CD1c-positive myeloid dendritic cell (primary cell): ENCODE measurements at regions not wholly inside any gene's neighbourhood (a gene's known extent, or its start where the extent isn't known, plus 50 kb on each side); places are given as distances from the start of the nearest gene placed in this dataset.

ENCODE experiments used
- DNase-seq: peaks from one replicate; pipeline ENCODE4 v3.0.0-alpha.2; 2016; ENCODE audit errors: extremely low spot score

GRCh38 chrX:9147726-9148125 is 113.8 kb upstream of the FAM9B start:
- no peak for DNase-seq

GRCh38 chrX:9148615-9149399 is 114.9 kb upstream of the FAM9B start:
- DNase-seq = no peak

GRCh38 chrX:9149501-9150245 is 115.7 kb upstream of the FAM9B start:
- no peak for DNase-seq

- DNase-seq = peak; percentile 20
Observed at GRCh38 chrX:9151772-9152307, 117.9 kb upstream of the FAM9B start.

GRCh38 chrX:9153300-9153699 is 119.4 kb upstream of the FAM9B start:
- DNase-seq = no peak

GRCh38 chrX:9158611-9159010 is 124.7 kb upstream of the FAM9B start:
- no peak for DNase-seq

- DNase-seq = no peak
Observed at GRCh38 chrX:9160698-9161329, 126.9 kb upstream of the FAM9B start.

GRCh38 chrX:9162698-9163097 is 128.8 kb upstream of the FAM9B start:
- no peak for DNase-seq

GRCh38 chrX:9163214-9163709 is 129.3 kb upstream of the FAM9B start:
- DNase-seq = no peak

- no peak for DNase-seq
Observed at GRCh38 chrX:9164086-9164485, 130.2 kb upstream of the FAM9B start.

- no peak for DNase-seq
Observed at GRCh38 chrX:9164533-9165426, 130.9 kb upstream of the FAM9B start.

GRCh38 chrX:9166584-9166944 is 132.6 kb upstream of the FAM9B start:
- DNase-seq = no peak

- DNase-seq = no peak
Observed at GRCh38 chrX:9171841-9172463, 138.0 kb upstream of the FAM9B start.

- DNase-seq = no peak
Observed at GRCh38 chrX:9172464-9172850, 138.5 kb upstream of the FAM9B start.

GRCh38 chrX:9180623-9181022 is 146.7 kb upstream of the FAM9B start:
- DNase-seq = no peak

GRCh38 chrX:9182041-9182440 is 148.1 kb upstream of the FAM9B start:
- DNase-seq = no peak

GRCh38 chrX:9183481-9183880 is 149.6 kb upstream of the FAM9B start:
- no peak for DNase-seq

- DNase-seq = no peak
Observed at GRCh38 chrX:9184211-9184610, 150.3 kb upstream of the FAM9B start.

GRCh38 chrX:9188117-9188516 is 154.2 kb upstream of the FAM9B start:
- no peak for DNase-seq

GRCh38 chrX:9189286-9189685 is 155.4 kb upstream of the FAM9B start:
- no peak for DNase-seq

GRCh38 chrX:9191392-9191791 is 157.5 kb upstream of the FAM9B start:
- DNase-seq = no peak
